Body of pancreas (tissue), 4 donors: ENCODE measurements at regions not wholly inside any gene's neighbourhood (a gene's known extent, or its start where the extent isn't known, plus 50 kb on each side); places are given as distances from the start of the nearest gene placed in this dataset.

Source experiments
- ATAC-seq: fragments of 150-250 bp; one replicate; pipeline ENCODE4 v1.9.1; 2016
- DNase-seq, 4 donors: peaks; one replicate each; pipeline ENCODE4 v3.0.0-alpha.2; 2019
- H3K27ac ChIP-seq, 4 donors: fragments of 200-600 bp; sonication (generic); 1 replicate in 3 of 4; 2 replicates in 1 of 4; pipeline versions ENCODE4 v1.5.1 to v1.6.1; 2016 to 2019; ENCODE audit warnings: mild to moderate bottlenecking in 1 of 4, mixed read lengths in 1 of 4, moderate library complexity in 1 of 4
- H3K27me3 ChIP-seq, 2 donors: fragments of 200-600 bp; sonication (generic); one replicate each; pipeline ENCODE4 v1.6.0; 2016; ENCODE audit warnings: mild to moderate bottlenecking in 1 of 2
- H3K36me3 ChIP-seq, 2 donors: fragments of 200-600 bp; sonication (generic); replicated peaks in 1 of 2; 2 replicates each; pipeline ENCODE4 v1.5.1; 2016; ENCODE audit warnings: low read depth in 2 of 2; ENCODE audit not compliant: insufficient read depth in 1 of 2
- H3K4me1 ChIP-seq: fragments of 200-600 bp; sonication (generic); one replicate; pipeline ENCODE4 v1.6.0; 2016
- H3K4me3 ChIP-seq, 2 donors: fragments of 200-600 bp; sonication (generic); 1 replicate in 1 of 2; 2 replicates in 1 of 2; pipeline ENCODE4 v1.5.1; 2016 to 2019
- H3K9me3 ChIP-seq, 3 donors: fragments of 200-600 bp; sonication (generic); 1 replicate in 2 of 3; 2 replicates in 1 of 3; pipeline ENCODE4 v1.5.1; 2016
- POLR2A ChIP-seq, 3 donors: fragments of 450-650 bp; IDR thresholded peaks; one replicate each; pipeline ENCODE4 v1.6.1; 2016; ENCODE audit warnings: antibody characterized with exemption in 3 of 3, mild to moderate bottlenecking in 2 of 3
- WGBS, 2 donors: methylation state at CpG; one replicate each; pipeline ENCODE4 v1.1.5; 2017; 5-methylcytosine and 5-hydroxymethylcytosine counted together
- intact Hi-C: fragments of 100-400 bp; cut with DNase I; formaldehyde crosslinking; loops from one replicate; pipeline ENCODE4 v1.15.1; 2023
- TF ChIP-seq, protein P1 (sequence below), 7 experiments: fragments of 450-650 bp in 4 of 7; fragments of 200-600 bp in 3 of 7; sonication (generic) in 3 of 7; IDR thresholded peaks; one replicate each; pipeline ENCODE4 v1.5.1; 2016 to 2019; ENCODE audit warnings: antibody characterized with exemption in 7 of 7

DNA sequence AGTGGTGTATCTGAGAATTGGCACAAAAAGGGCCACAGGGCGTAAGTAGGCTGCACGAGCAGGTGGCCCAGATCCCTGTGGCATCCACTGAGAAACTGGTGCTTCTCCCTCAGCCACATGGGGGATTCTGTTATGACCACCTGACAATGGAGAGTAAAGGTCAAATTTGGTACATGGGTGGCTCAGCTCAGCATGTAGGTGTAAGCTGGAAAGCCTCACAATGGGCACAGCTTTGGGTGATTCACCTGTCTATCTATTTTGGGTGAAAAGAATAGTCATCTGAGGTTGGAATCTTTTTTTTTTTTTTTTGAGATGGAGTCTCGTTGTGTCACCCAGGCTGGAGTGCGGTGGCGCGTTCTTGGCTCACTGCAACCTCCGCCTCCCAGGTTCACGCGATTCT, 163.4 kb upstream of the TMEM260 start:
- WGBS, 2 donors = 95 to 96% methylated on average over 9 of the region's 9 CpGs
- H3K9me3 ChIP-seq = no peaks in the 10 kb centered on the region
- no peak for DNase-seq
- TF ChIP-seq, protein P1, sequence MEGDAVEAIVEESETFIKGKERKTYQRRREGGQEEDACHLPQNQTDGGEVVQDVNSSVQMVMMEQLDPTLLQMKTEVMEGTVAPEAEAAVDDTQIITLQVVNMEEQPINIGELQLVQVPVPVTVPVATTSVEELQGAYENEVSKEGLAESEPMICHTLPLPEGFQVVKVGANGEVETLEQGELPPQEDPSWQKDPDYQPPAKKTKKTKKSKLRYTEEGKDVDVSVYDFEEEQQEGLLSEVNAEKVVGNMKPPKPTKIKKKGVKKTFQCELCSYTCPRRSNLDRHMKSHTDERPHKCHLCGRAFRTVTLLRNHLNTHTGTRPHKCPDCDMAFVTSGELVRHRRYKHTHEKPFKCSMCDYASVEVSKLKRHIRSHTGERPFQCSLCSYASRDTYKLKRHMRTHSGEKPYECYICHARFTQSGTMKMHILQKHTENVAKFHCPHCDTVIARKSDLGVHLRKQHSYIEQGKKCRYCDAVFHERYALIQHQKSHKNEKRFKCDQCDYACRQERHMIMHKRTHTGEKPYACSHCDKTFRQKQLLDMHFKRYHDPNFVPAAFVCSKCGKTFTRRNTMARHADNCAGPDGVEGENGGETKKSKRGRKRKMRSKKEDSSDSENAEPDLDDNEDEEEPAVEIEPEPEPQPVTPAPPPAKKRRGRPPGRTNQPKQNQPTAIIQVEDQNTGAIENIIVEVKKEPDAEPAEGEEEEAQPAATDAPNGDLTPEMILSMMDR (IDR thresholded peaks at IDR 0.05) = no peak
- no peak for TF ChIP-seq POLR2A (IDR thresholded peaks at IDR 0.05)
- H3K4me3 ChIP-seq = no peak overlapping the region
- H3K4me1 ChIP-seq = no peaks in the 10 kb centered on the region
- no peaks in the 10 kb centered on the region for H3K27me3 ChIP-seq
- ATAC-seq = no peak
- H3K27ac ChIP-seq = no peak overlapping the region
- intact Hi-C loops = no loop called here
- H3K36me3 ChIP-seq = no peaks in the 10 kb centered on the region

- Histone ChIP-seq H3K9me3 (no peaks in the 10 kb centered on the region), H3K36me3 (no peaks in the 10 kb centered on the region), H3K4me1 (no peaks in the 10 kb centered on the region), H3K27ac (no peak overlapping the region), H3K27me3 (no peaks in the 10 kb centered on the region), H3K4me3 (no peak overlapping the region)
- ATAC-seq (no peak), DNase-seq (no peak)
- TF ChIP-seq POLR2A (IDR thresholded peaks at IDR 0.05) = no peak
- TF ChIP-seq, protein P1 (IDR thresholded peaks at IDR 0.05) = no peak
- intact Hi-C loops = no loop called here
- 18 to 90% methylated on average over 1 of the region's 1 CpG for WGBS, 2 donors
These were observed 162.4 kb upstream of the TMEM260 start for GRCh38 chr14:56417173-56417572.

- 93 to 100% methylated on average over 1 of the region's 1 CpG for WGBS, 2 donors
- peaks cover 4% of the 10 kb centered on the region for H3K4me1 ChIP-seq
- DNase-seq = no peak
- no peak overlapping the region for H3K27ac ChIP-seq
- no peaks in the 10 kb centered on the region for H3K36me3 ChIP-seq
- ATAC-seq = no peak
- TF ChIP-seq POLR2A (IDR thresholded peaks at IDR 0.05) = no peak
- TF ChIP-seq, protein P1 (IDR thresholded peaks at IDR 0.05) = no peak
- no peaks in the 10 kb centered on the region for H3K9me3 ChIP-seq
- H3K4me3 ChIP-seq = no peak overlapping the region
- intact Hi-C loops = no loop called here
- no peaks in the 10 kb centered on the region for H3K27me3 ChIP-seq
These were observed 159.8 kb upstream of the TMEM260 start for GRCh38 chr14:56419750-56420149.

- peak; percentile 15 for ATAC-seq
- intact Hi-C loops = no loop called here
- no peaks in the 10 kb centered on the region for H3K9me3 ChIP-seq
- TF ChIP-seq, protein P1 (IDR thresholded peaks at IDR 0.05) = no peak
- no peak for TF ChIP-seq POLR2A (IDR thresholded peaks at IDR 0.05)
- H3K36me3 ChIP-seq = no peaks in the 10 kb centered on the region
- no peak overlapping the region for H3K4me3 ChIP-seq
- peaks cover 4% of the 10 kb centered on the region for H3K4me1 ChIP-seq
- no peak overlapping the region for H3K27ac ChIP-seq
- DNase-seq = no peak
- H3K27me3 ChIP-seq = no peaks in the 10 kb centered on the region
- 59 to 63% methylated on average over 2 of the region's 2 CpGs for WGBS, 2 donors
These were observed 157.4 kb upstream of the TMEM260 start for GRCh38 chr14:56422221-56422620.

DNA sequence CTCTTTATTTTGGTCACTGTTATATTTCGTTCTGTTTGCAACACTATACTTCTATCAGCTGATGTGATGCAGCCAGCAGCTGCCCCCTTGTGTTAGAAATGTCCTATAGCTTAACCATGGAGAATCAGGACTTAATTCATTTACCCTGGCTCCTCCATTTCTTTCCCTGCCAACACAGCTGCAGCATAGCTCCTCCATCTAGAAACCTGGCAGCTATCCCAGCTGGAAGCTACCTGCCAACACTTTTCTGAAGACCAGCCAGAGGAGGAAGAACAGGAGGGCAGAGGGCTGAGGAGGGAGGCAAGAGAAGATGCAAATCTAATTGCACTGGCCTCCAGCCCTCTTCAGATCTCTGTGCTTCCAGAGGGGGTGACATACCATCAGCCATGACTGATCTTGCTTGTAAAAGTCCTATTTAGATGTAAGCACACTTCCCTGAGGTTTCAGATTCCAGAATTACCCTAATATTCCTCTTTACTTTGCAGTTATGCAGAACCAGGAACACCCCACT, 156.8 kb upstream of the TMEM260 start:
- Histone ChIP-seq H3K4me3 (no peak overlapping the region), H3K27ac (no peak overlapping the region), H3K36me3 (no peaks in the 10 kb centered on the region), H3K27me3 (no peaks in the 10 kb centered on the region), H3K4me1 (peaks cover 4% of the 10 kb centered on the region), H3K9me3 (no peaks in the 10 kb centered on the region)
- TF ChIP-seq, protein P1 (IDR thresholded peaks at IDR 0.05) = peak; percentile 47 to 88 (median 74)
- TF ChIP-seq POLR2A (IDR thresholded peaks at IDR 0.05) = no peak
- DNase-seq (peak; percentile 75 to 90 (median 88)), ATAC-seq (peak; percentile 88)
- WGBS, 2 donors = 0 to 6% methylated on average over 1 of the region's 1 CpG
- intact Hi-C loops = no loop called here
